ENCODE measurements at regions not wholly inside any gene's neighbourhood (a gene's known extent, or its start where the extent isn't known, plus 50 kb on each side); places are given as distances from the start of the nearest gene placed in this dataset.

- Mint-ChIP-seq H3K9me3 (peaks cover 16% of the 10 kb centered on the region), H3K27ac (peak overlapping the region; percentile 16 to 85 (median 20)), H3K4me3 (no peak overlapping the region), H3K27me3 (ENCODE audit: low read depth) (peaks cover 6% of the 10 kb centered on the region), H3K36me3 (ENCODE audit: low read depth) (peaks cover 13% of the 10 kb centered on the region), H3K4me1 (peaks cover 56% of the 10 kb centered on the region)
- TF ChIP-seq, protein P1, sequence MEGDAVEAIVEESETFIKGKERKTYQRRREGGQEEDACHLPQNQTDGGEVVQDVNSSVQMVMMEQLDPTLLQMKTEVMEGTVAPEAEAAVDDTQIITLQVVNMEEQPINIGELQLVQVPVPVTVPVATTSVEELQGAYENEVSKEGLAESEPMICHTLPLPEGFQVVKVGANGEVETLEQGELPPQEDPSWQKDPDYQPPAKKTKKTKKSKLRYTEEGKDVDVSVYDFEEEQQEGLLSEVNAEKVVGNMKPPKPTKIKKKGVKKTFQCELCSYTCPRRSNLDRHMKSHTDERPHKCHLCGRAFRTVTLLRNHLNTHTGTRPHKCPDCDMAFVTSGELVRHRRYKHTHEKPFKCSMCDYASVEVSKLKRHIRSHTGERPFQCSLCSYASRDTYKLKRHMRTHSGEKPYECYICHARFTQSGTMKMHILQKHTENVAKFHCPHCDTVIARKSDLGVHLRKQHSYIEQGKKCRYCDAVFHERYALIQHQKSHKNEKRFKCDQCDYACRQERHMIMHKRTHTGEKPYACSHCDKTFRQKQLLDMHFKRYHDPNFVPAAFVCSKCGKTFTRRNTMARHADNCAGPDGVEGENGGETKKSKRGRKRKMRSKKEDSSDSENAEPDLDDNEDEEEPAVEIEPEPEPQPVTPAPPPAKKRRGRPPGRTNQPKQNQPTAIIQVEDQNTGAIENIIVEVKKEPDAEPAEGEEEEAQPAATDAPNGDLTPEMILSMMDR (IDR thresholded peaks at IDR 0.05; ENCODE audit: unreplicated experiment in 3 of 3) = no peak
Observed at GRCh38 chr12:124147575-124147974, 147.3 kb upstream of the RFLNA start.

GRCh38 chr12:124148481-124149273 lies 146.2 kb upstream of the RFLNA start:
- Mint-ChIP-seq H3K36me3 (ENCODE audit: low read depth) (peaks cover 13% of the 10 kb centered on the region), H3K27ac (peak overlapping the region; percentile 69 to 89 (median 72)), H3K9me3 (peaks cover 10% of the 10 kb centered on the region), H3K4me3 (peak overlapping the region in 1 of 3 experiments; percentile 31), H3K27me3 (ENCODE audit: low read depth) (peaks cover 8% of the 10 kb centered on the region), H3K4me1 (peaks cover 64% of the 10 kb centered on the region)
- TF ChIP-seq, protein P1 (IDR thresholded peaks at IDR 0.05; ENCODE audit: unreplicated experiment in 3 of 3) = no peak

DNA sequence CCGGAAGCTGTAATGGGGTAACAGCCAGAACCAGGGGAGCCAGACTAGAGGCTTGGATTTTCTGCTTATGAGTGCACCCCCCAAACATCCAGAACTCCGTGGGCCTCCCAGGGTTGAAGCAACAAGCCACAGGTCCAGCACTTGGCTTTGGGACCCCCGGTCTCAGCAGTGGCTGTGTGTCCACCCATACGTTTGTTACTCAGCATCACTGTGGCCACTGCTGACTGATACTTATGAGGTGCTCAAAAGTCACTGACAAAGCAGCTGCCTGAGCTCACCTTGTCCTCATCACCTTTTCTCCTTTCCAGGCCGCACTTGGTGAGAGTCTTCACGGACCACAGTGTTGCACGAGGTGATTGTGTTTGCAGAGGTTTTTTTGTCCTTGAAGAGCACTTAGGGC lies 145.6 kb upstream of the RFLNA start:
- Mint-ChIP-seq H3K4me3 (no peak overlapping the region), H3K4me1 (peaks cover 63% of the 10 kb centered on the region), H3K27me3 (ENCODE audit: low read depth) (peaks cover 7% of the 10 kb centered on the region), H3K9me3 (peaks cover 10% of the 10 kb centered on the region), H3K36me3 (ENCODE audit: low read depth) (peaks cover 13% of the 10 kb centered on the region), H3K27ac (peak overlapping the region; percentile 69 to 89 (median 72))
- TF ChIP-seq, protein P1 (IDR thresholded peaks at IDR 0.05; ENCODE audit: unreplicated experiment in 3 of 3) = no peak

DNA sequence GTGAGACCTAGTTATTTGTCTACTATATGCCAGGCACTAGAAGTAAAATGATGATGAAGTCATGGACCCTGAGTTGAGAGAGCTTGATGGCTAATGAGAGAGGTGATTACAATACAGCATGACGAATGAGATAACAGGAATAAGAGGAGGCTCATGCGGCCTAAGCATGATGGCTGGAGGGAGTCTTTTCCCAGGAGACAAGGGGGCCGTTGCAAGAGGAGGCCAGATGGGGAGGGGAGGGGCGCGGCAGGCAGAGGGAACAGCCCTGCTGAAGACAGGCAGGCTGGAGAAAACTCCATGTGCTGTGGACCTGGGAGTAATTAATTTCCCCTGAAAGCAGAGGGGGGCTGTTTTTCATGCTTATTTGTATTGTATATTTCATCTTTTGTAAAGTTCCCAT lies 144.7 kb upstream of the RFLNA start:
- peaks cover 10% of the 10 kb centered on the region for H3K9me3 Mint-ChIP-seq
- H3K27me3 Mint-ChIP-seq (ENCODE audit: low read depth) = peaks cover 3% of the 10 kb centered on the region
- peak overlapping the region in 2 of 3 experiments; percentile 15 to 24 for H3K27ac Mint-ChIP-seq
- TF ChIP-seq, protein P1 (IDR thresholded peaks at IDR 0.05; ENCODE audit: unreplicated experiment in 3 of 3) = no peak
- H3K4me1 Mint-ChIP-seq = peaks cover 57% of the 10 kb centered on the region
- peaks cover 13% of the 10 kb centered on the region for H3K36me3 Mint-ChIP-seq (ENCODE audit: low read depth)
- no peak overlapping the region for H3K4me3 Mint-ChIP-seq

GRCh38 chr12:124151583-124151982 lies 143.3 kb upstream of the RFLNA start:
- peaks cover 13% of the 10 kb centered on the region for H3K36me3 Mint-ChIP-seq (ENCODE audit: low read depth)
- H3K9me3 Mint-ChIP-seq = peaks cover 10% of the 10 kb centered on the region
- TF ChIP-seq, protein P1 (IDR thresholded peaks at IDR 0.05; ENCODE audit: unreplicated experiment in 3 of 3) = no peak
- H3K27me3 Mint-ChIP-seq (ENCODE audit: low read depth) = peaks cover 7% of the 10 kb centered on the region
- H3K4me1 Mint-ChIP-seq = peaks cover 65% of the 10 kb centered on the region
- H3K27ac Mint-ChIP-seq = peak overlapping the region in 1 of 3 experiments; percentile 11
- no peak overlapping the region for H3K4me3 Mint-ChIP-seq

DNA sequence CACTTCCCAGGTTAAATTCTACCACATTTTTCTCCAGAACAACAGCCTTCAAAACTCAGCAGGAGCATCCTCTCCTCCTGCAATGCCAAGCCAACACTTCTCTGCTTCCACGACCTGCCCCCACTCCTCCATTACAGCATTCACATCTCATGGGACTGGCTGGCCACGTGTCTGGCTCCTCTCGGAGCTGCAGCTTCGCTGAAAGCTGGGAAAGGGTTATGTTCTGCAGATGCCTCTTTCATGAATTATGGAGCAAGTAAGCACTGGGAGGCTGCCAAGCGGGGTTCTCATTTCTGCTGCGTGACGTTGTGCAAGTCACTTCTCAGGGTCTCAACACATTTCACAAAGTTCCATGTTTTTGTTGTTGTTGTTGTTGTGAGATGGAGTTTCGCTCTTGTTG lies 142.2 kb upstream of the RFLNA start:
- Mint-ChIP-seq H3K9me3 (peaks cover 10% of the 10 kb centered on the region), H3K27me3 (ENCODE audit: low read depth) (peaks cover 7% of the 10 kb centered on the region), H3K4me1 (peaks cover 65% of the 10 kb centered on the region), H3K27ac (peak overlapping the region in 2 of 3 experiments; percentile 60 to 83), H3K4me3 (peak overlapping the region in 2 of 3 experiments; percentile 28 to 51), H3K36me3 (ENCODE audit: low read depth) (peaks cover 13% of the 10 kb centered on the region)
- TF ChIP-seq, protein P1 (IDR thresholded peaks at IDR 0.05; ENCODE audit: unreplicated experiment in 3 of 3) = no peak
